ENCODE measurements at regions not wholly inside any gene's neighbourhood (a gene's known extent, or its start where the extent isn't known, plus 50 kb on each side); places are given as distances from the start of the nearest gene placed in this dataset.
A peak's percentile ranks its signal among the peaks of the same experiment; 100 is the strongest.

DNA sequence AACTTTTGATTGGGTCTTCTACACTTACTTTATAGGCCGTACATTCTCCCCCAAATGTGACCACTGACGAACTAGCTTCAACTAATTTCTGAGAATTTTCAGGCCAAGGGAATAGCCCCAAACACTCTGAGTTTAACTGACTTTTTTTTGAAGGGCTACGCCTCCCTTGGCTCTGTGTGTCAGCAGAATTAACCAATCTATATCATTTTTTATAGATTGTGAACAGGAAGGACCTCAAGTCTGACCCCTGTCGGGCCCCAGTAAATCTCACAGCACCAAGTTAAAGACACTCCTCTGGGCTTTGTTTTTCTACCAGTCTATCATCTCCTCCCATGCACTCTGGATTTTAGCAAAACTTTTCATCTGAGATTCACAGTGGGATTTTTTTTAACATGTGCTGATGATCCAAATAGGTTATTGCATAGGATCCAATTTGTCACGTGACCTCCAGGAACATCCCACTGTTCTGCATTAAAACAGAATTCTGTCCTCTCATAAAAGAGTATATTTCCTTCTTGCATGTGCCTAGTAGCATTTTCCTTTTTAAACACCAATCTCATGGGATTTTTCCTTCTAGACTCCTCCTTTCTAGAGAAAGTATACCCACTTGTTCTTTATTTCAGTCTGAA lies 307.1 kb downstream of the OSR1 start:
- Histone ChIP-seq H3K4me3 (no peak overlapping the region), H2AFZ (ENCODE audit: low read depth, low read length) (no peak overlapping the region), H3K9me3 (replicated peaks; ENCODE audit: control insufficient read depth, insufficient read depth, low read depth, low read length) (no peaks in the 10 kb centered on the region), H3K36me3 (ENCODE audit: control insufficient read depth, insufficient read depth, low read length) (no peaks in the 10 kb centered on the region), H3K4me1 (replicated peaks in 1 of 2; ENCODE audit: control insufficient read depth in 2 of 2, insufficient read depth in 2 of 2, low read length in 2 of 2) (no peaks in the 10 kb centered on the region), H3K27ac (ENCODE audit: extremely low read depth, low read depth, low read length) (no peak overlapping the region), H3K9me1 (ENCODE audit: control insufficient read depth, insufficient read depth, low read length) (no peaks in the 10 kb centered on the region), H4K20me1 (replicated peaks; ENCODE audit: control insufficient read depth, insufficient read depth, low read length) (no peaks in the 10 kb centered on the region), H3K4me2 (ENCODE audit: insufficient read depth, low read length) (no peak overlapping the region), H3K79me2 (ENCODE audit: control insufficient read depth, insufficient read depth, low read length) (no peaks in the 10 kb centered on the region), H3K9ac (ENCODE audit: insufficient read depth in 1 of 2, low read depth in 2 of 2, low read length in 2 of 2) (no peak overlapping the region), H3K27me3 (ENCODE audit: control insufficient read depth in 2 of 2, insufficient read depth in 2 of 2, low read length in 2 of 2) (no peaks in the 10 kb centered on the region)
- no peak for FAIRE-seq
- no peak for ATAC-seq
- ChIA-PET CTCF (ENCODE audit: low intra/inter-chr PET ratio) (no interaction called here), POLR2A (no interaction called here)
- 0% methylated on average over 5 of the region's 5 CpGs for WGBS (ENCODE audit: insufficient coverage, low coverage, missing lambda C conversion rate)
- no peak for DNase-seq (ENCODE audit: extremely low read depth in 1 of 4, low spot score in 3 of 4)
- in situ Hi-C loops (cut with MboI), result no loop called here
- no TSS peak for BruUV-seq (replicated peaks)
- no peak for TF ChIP-seq EP300 (IDR thresholded peaks at IDR 0.05; ENCODE audit: low read length)
- TF ChIP-seq PTTG1 (tag; IDR thresholded peaks at IDR 0.05; ENCODE audit: low read depth), result no peak
- TF ChIP-seq, protein P1, sequence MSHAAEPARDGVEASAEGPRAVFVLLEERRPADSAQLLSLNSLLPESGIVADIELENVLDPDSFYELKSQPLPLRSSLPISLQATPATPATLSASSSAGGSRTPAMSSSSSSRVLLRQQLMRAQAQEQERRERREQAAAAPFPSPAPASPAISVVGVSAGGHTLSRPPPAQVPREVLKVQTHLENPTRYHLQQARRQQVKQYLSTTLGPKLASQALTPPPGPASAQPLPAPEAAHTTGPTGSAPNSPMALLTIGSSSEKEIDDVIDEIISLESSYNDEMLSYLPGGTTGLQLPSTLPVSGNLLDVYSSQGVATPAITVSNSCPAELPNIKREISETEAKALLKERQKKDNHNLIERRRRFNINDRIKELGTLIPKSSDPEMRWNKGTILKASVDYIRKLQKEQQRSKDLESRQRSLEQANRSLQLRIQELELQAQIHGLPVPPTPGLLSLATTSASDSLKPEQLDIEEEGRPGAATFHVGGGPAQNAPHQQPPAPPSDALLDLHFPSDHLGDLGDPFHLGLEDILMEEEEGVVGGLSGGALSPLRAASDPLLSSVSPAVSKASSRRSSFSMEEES (CRISPR knock-in tag; IDR thresholded peaks at IDR 0.05), result peak; percentile 91
- no peak for TF ChIP-seq NRF1 (conservative IDR thresholded peaks at IDR 0.05 in 1 of 2, IDR thresholded peaks at IDR 0.05 in 1 of 2)
- 0 out of 2 replicates have a peak, but pooled peaks have one; percentile 8 for TF ChIP-seq CBFA2T2 (conservative IDR thresholded peaks at IDR 0.05)
- no peak for TF ChIP-seq PHB (CRISPR knock-in tag; IDR thresholded peaks at IDR 0.05)
- TF ChIP-seq, protein P2, sequence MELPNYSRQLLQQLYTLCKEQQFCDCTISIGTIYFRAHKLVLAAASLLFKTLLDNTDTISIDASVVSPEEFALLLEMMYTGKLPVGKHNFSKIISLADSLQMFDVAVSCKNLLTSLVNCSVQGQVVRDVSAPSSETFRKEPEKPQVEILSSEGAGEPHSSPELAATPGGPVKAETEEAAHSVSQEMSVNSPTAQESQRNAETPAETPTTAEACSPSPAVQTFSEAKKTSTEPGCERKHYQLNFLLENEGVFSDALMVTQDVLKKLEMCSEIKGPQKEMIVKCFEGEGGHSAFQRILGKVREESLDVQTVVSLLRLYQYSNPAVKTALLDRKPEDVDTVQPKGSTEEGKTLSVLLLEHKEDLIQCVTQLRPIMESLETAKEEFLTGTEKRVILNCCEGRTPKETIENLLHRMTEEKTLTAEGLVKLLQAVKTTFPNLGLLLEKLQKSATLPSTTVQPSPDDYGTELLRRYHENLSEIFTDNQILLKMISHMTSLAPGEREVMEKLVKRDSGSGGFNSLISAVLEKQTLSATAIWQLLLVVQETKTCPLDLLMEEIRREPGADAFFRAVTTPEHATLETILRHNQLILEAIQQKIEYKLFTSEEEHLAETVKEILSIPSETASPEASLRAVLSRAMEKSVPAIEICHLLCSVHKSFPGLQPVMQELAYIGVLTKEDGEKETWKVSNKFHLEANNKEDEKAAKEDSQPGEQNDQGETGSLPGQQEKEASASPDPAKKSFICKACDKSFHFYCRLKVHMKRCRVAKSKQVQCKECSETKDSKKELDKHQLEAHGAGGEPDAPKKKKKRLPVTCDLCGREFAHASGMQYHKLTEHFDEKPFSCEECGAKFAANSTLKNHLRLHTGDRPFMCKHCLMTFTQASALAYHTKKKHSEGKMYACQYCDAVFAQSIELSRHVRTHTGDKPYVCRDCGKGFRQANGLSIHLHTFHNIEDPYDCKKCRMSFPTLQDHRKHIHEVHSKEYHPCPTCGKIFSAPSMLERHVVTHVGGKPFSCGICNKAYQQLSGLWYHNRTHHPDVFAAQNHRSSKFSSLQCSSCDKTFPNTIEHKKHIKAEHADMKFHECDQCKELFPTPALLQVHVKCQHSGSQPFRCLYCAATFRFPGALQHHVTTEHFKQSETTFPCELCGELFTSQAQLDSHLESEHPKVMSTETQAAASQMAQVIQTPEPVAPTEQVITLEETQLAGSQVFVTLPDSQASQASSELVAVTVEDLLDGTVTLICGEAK (IDR thresholded peaks at IDR 0.05), result no peak
- TF ChIP-seq, protein P2 (CRISPR knock-in tag; IDR thresholded peaks at IDR 0.05), result no peak
- TF ChIP-seq RAD51 (IDR thresholded peaks at IDR 0.05; ENCODE audit: borderline replicate concordance, low read depth), result peak; percentile 27; the same call in 1 of the 2 replicates
- intact Hi-C loops (cut with micrococcal nuclease), result no loop called here
